ENCODE measurements at regions not wholly inside any gene's neighbourhood (a gene's known extent, or its start where the extent isn't known, plus 50 kb on each side); places are given as distances from the start of the nearest gene placed in this dataset.
A peak's percentile ranks its signal among the peaks of the same experiment; 100 is the strongest.

DNA sequence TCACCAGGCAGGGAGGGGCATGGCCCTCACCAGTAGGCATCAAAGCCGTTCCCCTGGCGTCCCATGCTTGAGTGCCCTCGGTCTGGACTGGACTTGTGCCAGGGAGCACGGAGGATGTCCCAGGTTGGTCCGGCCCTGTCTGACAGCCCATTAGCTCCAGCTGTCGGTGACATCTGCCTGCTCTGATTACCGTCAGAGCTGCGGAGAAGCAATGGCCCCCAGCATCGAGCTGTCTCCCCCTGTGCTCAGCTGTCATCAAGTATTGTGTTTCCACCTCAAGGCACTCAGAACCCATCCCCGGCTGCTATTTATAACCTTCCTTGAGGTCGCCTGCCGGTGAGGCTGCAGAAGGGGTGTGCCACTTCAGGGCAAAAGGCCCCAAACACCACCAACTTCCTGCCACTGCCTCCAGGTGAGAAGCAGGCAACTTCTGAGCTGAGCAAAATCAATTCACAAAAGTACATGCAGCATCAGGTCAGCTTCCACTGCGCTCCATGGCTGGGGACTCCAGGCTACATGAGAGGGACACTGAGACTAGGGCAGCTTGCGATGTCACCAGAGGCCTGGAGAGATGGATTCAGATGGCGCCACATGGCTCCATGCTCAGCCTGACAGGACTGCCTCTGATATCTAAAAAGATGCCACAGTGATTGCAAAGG lies 142.7 kb downstream of the C5orf15 start (continued):
- TF ChIP-seq YY1 (IDR thresholded peaks at IDR 0.05; ENCODE audit: low read depth, low read length) (no peak), PML (IDR thresholded peaks at IDR 0.05; ENCODE audit: low read length) (no peak), RBBP5 (conservative IDR thresholded peaks at IDR 0.05) (no peak), CBFB (IDR thresholded peaks at IDR 0.05; ENCODE audit: low read depth) (no peak), YBX1 (IDR thresholded peaks at IDR 0.05) (no peak), SMAD5 (IDR thresholded peaks at IDR 0.05; ENCODE audit: low read depth) (no peak), DPF2 (IDR thresholded peaks at IDR 0.05) (peak; percentile 22), RUNX3 (IDR thresholded peaks at IDR 0.05; ENCODE audit: low read length) (peak; percentile 17; the same call in 1 of the 2 replicates), IKZF1 (conservative IDR thresholded peaks at IDR 0.05) (0 out of 2 replicates have a peak, but pooled peaks have one; percentile 31), STAT1 (conservative IDR thresholded peaks at IDR 0.05) (no peak), ETV6 (conservative IDR thresholded peaks at IDR 0.05 in 1 of 2, IDR thresholded peaks at IDR 0.05 in 1 of 2; ENCODE audit: borderline replicate concordance in 1 of 2, low read depth in 1 of 2) (no peak), ZZZ3 (IDR thresholded peaks at IDR 0.05; ENCODE audit: control insufficient read depth, insufficient read length, low read depth) (no peak), SUPT20H (IDR thresholded peaks at IDR 0.05; ENCODE audit: borderline replicate concordance, control insufficient read depth, low read depth, low read length) (no peak), SMC3 (IDR thresholded peaks at IDR 0.05; ENCODE audit: borderline replicate concordance, low read length) (no peak), NRF1 (conservative IDR thresholded peaks at IDR 0.05; ENCODE audit: low read depth, low read length) (no peak)
- TF ChIP-seq, protein P1, sequence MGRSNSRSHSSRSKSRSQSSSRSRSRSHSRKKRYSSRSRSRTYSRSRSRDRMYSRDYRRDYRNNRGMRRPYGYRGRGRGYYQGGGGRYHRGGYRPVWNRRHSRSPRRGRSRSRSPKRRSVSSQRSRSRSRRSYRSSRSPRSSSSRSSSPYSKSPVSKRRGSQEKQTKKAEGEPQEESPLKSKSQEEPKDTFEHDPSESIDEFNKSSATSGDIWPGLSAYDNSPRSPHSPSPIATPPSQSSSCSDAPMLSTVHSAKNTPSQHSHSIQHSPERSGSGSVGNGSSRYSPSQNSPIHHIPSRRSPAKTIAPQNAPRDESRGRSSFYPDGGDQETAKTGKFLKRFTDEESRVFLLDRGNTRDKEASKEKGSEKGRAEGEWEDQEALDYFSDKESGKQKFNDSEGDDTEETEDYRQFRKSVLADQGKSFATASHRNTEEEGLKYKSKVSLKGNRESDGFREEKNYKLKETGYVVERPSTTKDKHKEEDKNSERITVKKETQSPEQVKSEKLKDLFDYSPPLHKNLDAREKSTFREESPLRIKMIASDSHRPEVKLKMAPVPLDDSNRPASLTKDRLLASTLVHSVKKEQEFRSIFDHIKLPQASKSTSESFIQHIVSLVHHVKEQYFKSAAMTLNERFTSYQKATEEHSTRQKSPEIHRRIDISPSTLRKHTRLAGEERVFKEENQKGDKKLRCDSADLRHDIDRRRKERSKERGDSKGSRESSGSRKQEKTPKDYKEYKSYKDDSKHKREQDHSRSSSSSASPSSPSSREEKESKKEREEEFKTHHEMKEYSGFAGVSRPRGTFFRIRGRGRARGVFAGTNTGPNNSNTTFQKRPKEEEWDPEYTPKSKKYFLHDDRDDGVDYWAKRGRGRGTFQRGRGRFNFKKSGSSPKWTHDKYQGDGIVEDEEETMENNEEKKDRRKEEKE (IDR thresholded peaks at IDR 0.05) = no peak
- TF ChIP-seq, protein P2, sequence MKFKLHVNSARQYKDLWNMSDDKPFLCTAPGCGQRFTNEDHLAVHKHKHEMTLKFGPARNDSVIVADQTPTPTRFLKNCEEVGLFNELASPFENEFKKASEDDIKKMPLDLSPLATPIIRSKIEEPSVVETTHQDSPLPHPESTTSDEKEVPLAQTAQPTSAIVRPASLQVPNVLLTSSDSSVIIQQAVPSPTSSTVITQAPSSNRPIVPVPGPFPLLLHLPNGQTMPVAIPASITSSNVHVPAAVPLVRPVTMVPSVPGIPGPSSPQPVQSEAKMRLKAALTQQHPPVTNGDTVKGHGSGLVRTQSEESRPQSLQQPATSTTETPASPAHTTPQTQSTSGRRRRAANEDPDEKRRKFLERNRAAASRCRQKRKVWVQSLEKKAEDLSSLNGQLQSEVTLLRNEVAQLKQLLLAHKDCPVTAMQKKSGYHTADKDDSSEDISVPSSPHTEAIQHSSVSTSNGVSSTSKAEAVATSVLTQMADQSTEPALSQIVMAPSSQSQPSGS (IDR thresholded peaks at IDR 0.05; ENCODE audit: low read length) = no peak
- TF ChIP-seq, protein P3, sequence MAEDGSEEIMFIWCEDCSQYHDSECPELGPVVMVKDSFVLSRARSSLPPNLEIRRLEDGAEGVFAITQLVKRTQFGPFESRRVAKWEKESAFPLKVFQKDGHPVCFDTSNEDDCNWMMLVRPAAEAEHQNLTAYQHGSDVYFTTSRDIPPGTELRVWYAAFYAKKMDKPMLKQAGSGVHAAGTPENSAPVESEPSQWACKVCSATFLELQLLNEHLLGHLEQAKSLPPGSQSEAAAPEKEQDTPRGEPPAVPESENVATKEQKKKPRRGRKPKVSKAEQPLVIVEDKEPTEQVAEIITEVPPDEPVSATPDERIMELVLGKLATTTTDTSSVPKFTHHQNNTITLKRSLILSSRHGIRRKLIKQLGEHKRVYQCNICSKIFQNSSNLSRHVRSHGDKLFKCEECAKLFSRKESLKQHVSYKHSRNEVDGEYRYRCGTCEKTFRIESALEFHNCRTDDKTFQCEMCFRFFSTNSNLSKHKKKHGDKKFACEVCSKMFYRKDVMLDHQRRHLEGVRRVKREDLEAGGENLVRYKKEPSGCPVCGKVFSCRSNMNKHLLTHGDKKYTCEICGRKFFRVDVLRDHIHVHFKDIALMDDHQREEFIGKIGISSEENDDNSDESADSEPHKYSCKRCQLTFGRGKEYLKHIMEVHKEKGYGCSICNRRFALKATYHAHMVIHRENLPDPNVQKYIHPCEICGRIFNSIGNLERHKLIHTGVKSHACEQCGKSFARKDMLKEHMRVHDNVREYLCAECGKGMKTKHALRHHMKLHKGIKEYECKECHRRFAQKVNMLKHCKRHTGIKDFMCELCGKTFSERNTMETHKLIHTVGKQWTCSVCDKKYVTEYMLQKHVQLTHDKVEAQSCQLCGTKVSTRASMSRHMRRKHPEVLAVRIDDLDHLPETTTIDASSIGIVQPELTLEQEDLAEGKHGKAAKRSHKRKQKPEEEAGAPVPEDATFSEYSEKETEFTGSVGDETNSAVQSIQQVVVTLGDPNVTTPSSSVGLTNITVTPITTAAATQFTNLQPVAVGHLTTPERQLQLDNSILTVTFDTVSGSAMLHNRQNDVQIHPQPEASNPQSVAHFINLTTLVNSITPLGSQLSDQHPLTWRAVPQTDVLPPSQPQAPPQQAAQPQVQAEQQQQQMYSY (CRISPR knock-in tag; IDR thresholded peaks at IDR 0.05) = no peak
- TF ChIP-seq, protein P4, sequence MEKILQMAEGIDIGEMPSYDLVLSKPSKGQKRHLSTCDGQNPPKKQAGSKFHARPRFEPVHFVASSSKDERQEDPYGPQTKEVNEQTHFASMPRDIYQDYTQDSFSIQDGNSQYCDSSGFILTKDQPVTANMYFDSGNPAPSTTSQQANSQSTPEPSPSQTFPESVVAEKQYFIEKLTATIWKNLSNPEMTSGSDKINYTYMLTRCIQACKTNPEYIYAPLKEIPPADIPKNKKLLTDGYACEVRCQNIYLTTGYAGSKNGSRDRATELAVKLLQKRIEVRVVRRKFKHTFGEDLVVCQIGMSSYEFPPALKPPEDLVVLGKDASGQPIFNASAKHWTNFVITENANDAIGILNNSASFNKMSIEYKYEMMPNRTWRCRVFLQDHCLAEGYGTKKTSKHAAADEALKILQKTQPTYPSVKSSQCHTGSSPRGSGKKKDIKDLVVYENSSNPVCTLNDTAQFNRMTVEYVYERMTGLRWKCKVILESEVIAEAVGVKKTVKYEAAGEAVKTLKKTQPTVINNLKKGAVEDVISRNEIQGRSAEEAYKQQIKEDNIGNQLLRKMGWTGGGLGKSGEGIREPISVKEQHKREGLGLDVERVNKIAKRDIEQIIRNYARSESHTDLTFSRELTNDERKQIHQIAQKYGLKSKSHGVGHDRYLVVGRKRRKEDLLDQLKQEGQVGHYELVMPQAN (conservative IDR thresholded peaks at IDR 0.05) = no peak
- TF ChIP-seq, protein P5, sequence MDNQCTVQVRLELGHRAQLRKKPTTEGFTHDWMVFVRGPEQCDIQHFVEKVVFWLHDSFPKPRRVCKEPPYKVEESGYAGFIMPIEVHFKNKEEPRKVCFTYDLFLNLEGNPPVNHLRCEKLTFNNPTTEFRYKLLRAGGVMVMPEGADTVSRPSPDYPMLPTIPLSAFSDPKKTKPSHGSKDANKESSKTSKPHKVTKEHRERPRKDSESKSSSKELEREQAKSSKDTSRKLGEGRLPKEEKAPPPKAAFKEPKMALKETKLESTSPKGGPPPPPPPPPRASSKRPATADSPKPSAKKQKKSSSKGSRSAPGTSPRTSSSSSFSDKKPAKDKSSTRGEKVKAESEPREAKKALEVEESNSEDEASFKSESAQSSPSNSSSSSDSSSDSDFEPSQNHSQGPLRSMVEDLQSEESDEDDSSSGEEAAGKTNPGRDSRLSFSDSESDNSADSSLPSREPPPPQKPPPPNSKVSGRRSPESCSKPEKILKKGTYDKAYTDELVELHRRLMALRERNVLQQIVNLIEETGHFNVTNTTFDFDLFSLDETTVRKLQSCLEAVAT (IDR thresholded peaks at IDR 0.05) = no peak
